WTC11 (cell line): ENCODE measurements at regions not wholly inside any gene's neighbourhood (a gene's known extent, or its start where the extent isn't known, plus 50 kb on each side); places are given as distances from the start of the nearest gene placed in this dataset.

Source experiments
- ATAC-seq: fragments of 200-7000 bp; cut with Tn5 transposase; 2 replicates; pipeline ENCODE4 v1.10.0; 2021; ENCODE audit warnings: mild to moderate bottlenecking, moderate library complexity
- CTCF ChIA-PET: fragments of 300-600 bp; sonication (Branson Sonifier 250); formaldehyde crosslinking; loops from one replicate; lab custom pipeline; 2021; ENCODE audit warnings: antibody characterized with exemption; lab: Charles Lee
- POLR2A ChIA-PET: fragments of 350-600 bp; sonication (Branson Sonifier 250); formaldehyde crosslinking; loops from one replicate; lab custom pipeline; 2021; ENCODE audit warnings: antibody characterized with exemption; lab: Charles Lee
- DNase-seq: peaks from one replicate; pipeline ENCODE4 v3.0.0; 2021; ENCODE audit warnings: low spot score
- H3K27ac Mint-ChIP-seq: 2 replicates; pipeline ENCODE4 v1.8.0; 2021; ENCODE audit warnings: mixed read lengths
- H3K27me3 Mint-ChIP-seq: 2 replicates; pipeline ENCODE4 v1.8.0; 2021; ENCODE audit warnings: low read depth, mild to moderate bottlenecking, moderate library complexity, mixed read lengths
- H3K36me3 Mint-ChIP-seq: 2 replicates; pipeline ENCODE4 v1.8.0; 2021; ENCODE audit warnings: mixed read lengths
- H3K4me1 Mint-ChIP-seq: 2 replicates; pipeline ENCODE4 v1.8.0; 2022; ENCODE audit warnings: mixed read lengths
- H3K4me3 Mint-ChIP-seq: 2 replicates; pipeline ENCODE4 v1.8.0; 2021; ENCODE audit warnings: mild to moderate bottlenecking, moderate library complexity, mixed read lengths
- H3K9me3 Mint-ChIP-seq: 2 replicates; pipeline ENCODE4 v1.8.0; 2021; ENCODE audit warnings: mixed read lengths
- ATF1 ChIP-seq: sonication (generic); formaldehyde crosslinking; IDR thresholded peaks from 2 replicates; pipeline ENCODE4 v1.8.1; 2023; ENCODE audit warnings: mild to moderate bottlenecking, moderate library complexity, missing genetic modification reagents
- ATF2 ChIP-seq: sonication (generic); formaldehyde crosslinking; IDR thresholded peaks from 2 replicates; pipeline ENCODE4 v1.8.1; 2022; ENCODE audit warnings: low read depth, missing genetic modification reagents, borderline replicate concordance
- E2F5 ChIP-seq: sonication (generic); formaldehyde crosslinking; IDR thresholded peaks from 2 replicates; pipeline ENCODE4 v1.8.1; 2022; ENCODE audit warnings: mild to moderate bottlenecking, moderate library complexity, missing genetic modification reagents
- ELF4 ChIP-seq: sonication (generic); formaldehyde crosslinking; IDR thresholded peaks from 2 replicates; pipeline ENCODE4 v1.8.1; 2022; ENCODE audit warnings: low read depth, mild to moderate bottlenecking, moderate library complexity, missing genetic modification reagents
- ESRRA ChIP-seq: sonication (generic); formaldehyde crosslinking; IDR thresholded peaks from 2 replicates; pipeline ENCODE4 v1.8.1; 2022; ENCODE audit warnings: mild to moderate bottlenecking, missing genetic modification reagents, borderline replicate concordance
- FOXJ3 ChIP-seq: sonication (generic); formaldehyde crosslinking; IDR thresholded peaks from 2 replicates; pipeline ENCODE4 v1.9.0; 2021; ENCODE audit warnings: missing genetic modification reagents, mild to moderate bottlenecking, borderline replicate concordance
- FOXK1 ChIP-seq: sonication (generic); formaldehyde crosslinking; IDR thresholded peaks from 2 replicates; pipeline ENCODE4 v1.8.0; 2022; ENCODE audit warnings: mild to moderate bottlenecking, moderate library complexity, missing genetic modification reagents
- GABPB1 ChIP-seq: sonication (generic); formaldehyde crosslinking; IDR thresholded peaks from 2 replicates; pipeline ENCODE4 v1.8.1; 2023; ENCODE audit warnings: mild to moderate bottlenecking, missing genetic modification reagents
- JAZF1 ChIP-seq: fragments of 250-450 bp; sonication (Bioruptor Pico); IDR thresholded peaks from 2 replicates; pipeline ENCODE4 v1.9.0; 2021; ENCODE audit warnings: moderate library complexity, mild to moderate bottlenecking, inconsistent platforms
- KAT7 ChIP-seq: sonication (generic); formaldehyde crosslinking; IDR thresholded peaks from 2 replicates; pipeline ENCODE4 v1.8.1; 2023; ENCODE audit warnings: missing genetic modification reagents, mild to moderate bottlenecking, borderline replicate concordance
- MXD4 ChIP-seq: fragments of 250-450 bp; sonication (Bioruptor Pico); IDR thresholded peaks from 2 replicates; pipeline ENCODE4 v1.8.0; 2021; ENCODE audit warnings: mild to moderate bottlenecking, moderate library complexity, borderline replicate concordance
- PRDM15 ChIP-seq: sonication (generic); formaldehyde crosslinking; IDR thresholded peaks from 2 replicates; pipeline ENCODE4 v1.8.0; 2022; ENCODE audit warnings: missing genetic modification reagents
- TEAD4 ChIP-seq: sonication (generic); formaldehyde crosslinking; IDR thresholded peaks from 2 replicates; pipeline ENCODE4 v1.8.0; 2022; ENCODE audit warnings: mild to moderate bottlenecking, missing genetic modification reagents
- ZNF232 ChIP-seq: sonication (generic); formaldehyde crosslinking; IDR thresholded peaks from 2 replicates; pipeline ENCODE4 v1.8.0; 2022; ENCODE audit warnings: mild to moderate bottlenecking, missing genetic modification reagents
- ZNF396 ChIP-seq: fragments of 250-450 bp; sonication (Bioruptor Pico); IDR thresholded peaks from 2 replicates; pipeline ENCODE4 v1.8.0; 2021; ENCODE audit warnings: mild to moderate bottlenecking, moderate library complexity, borderline replicate concordance
- ZNF416 ChIP-seq: fragments of 250-450 bp; sonication (Bioruptor Pico); IDR thresholded peaks from 2 replicates; pipeline ENCODE4 v1.9.0; 2021; ENCODE audit warnings: mild to moderate bottlenecking, inconsistent platforms
- ZNF532 ChIP-seq: fragments of 250-450 bp; sonication (Bioruptor Pico); IDR thresholded peaks from 2 replicates; pipeline ENCODE4 v1.9.0; 2021; ENCODE audit warnings: mild to moderate bottlenecking, borderline replicate concordance

- Mint-ChIP-seq H3K36me3 (no peaks in the 10 kb centered on the region), H3K9me3 (peaks cover 14% of the 10 kb centered on the region), H3K4me1 (peaks cover 15% of the 10 kb centered on the region), H3K27me3 (no peaks in the 10 kb centered on the region), H3K27ac (no peak overlapping the region), H3K4me3 (no peak overlapping the region)
- no peak for TF ChIP-seq ZNF532 (CRISPR knock-in tag)
- no peak for TF ChIP-seq E2F5 (CRISPR knock-in tag)
- no peak for TF ChIP-seq KAT7 (CRISPR knock-in tag)
- no peak for TF ChIP-seq ELF4 (CRISPR knock-in tag)
- no peak for TF ChIP-seq ZNF232 (CRISPR knock-in tag)
- no peak for TF ChIP-seq TEAD4 (CRISPR knock-in tag)
- TF ChIP-seq ZNF396 (CRISPR knock-in tag) = no peak
- no peak for TF ChIP-seq ATF1 (CRISPR knock-in tag)
- no peak for TF ChIP-seq ESRRA
- DNase-seq (no peak), ATAC-seq (no peak)
- ChIA-PET POLR2A (no interaction called here), CTCF (no interaction called here)
Observed at GRCh38 chr9:91073049-91073810, 271.6 kb downstream of the SYK start.

- Mint-ChIP-seq H3K4me1 (peaks cover 24% of the 10 kb centered on the region), H3K27me3 (no peaks in the 10 kb centered on the region), H3K36me3 (no peaks in the 10 kb centered on the region), H3K9me3 (peaks cover 13% of the 10 kb centered on the region), H3K27ac (no peak overlapping the region), H3K4me3 (no peak overlapping the region)
- CTCF ChIA-PET = no interaction called here
- DNase-seq (no peak), ATAC-seq (no peak)
- POLR2A ChIA-PET = no interaction called here
- TF ChIP-seq JAZF1 = no peak
- no peak for TF ChIP-seq MXD4
- no peak for TF ChIP-seq ATF2 (CRISPR knock-in tag)
- TF ChIP-seq ZNF532 (CRISPR knock-in tag) = no peak
- TF ChIP-seq FOXJ3 (CRISPR knock-in tag) = no peak
- no peak for TF ChIP-seq PRDM15 (CRISPR knock-in tag)
- TF ChIP-seq ZNF416 (CRISPR knock-in tag) = no peak
- no peak for TF ChIP-seq GABPB1 (CRISPR knock-in tag)
- no peak for TF ChIP-seq FOXK1
Observed at GRCh38 chr9:91073811-91074771, 272.5 kb downstream of the SYK start.
